Mesenchymal stem cell (in vitro differentiated cells and primary cell): ENCODE measurements at regions not wholly inside any gene's neighbourhood (a gene's known extent, or its start where the extent isn't known, plus 50 kb on each side); places are given as distances from the start of the nearest gene placed in this dataset.

Experiments used
- DNase-seq: peaks from one replicate; pipeline ENCODE4 v3.0.0-alpha.2; 2013
- H2AFZ ChIP-seq: one replicate; pipeline ENCODE4 v1.6.1; 2013; ENCODE audit warnings: low read depth, mild to moderate bottlenecking, control low read depth, inconsistent platforms, low read length, moderate library complexity
- H2AK5ac ChIP-seq: 2 replicates; pipeline ENCODE4 v1.6.1; 2013; ENCODE audit warnings: low read length, moderate library complexity, mild to moderate bottlenecking, inconsistent platforms; ENCODE audit not compliant: severe bottlenecking
- H2BK120ac ChIP-seq: one replicate; pipeline ENCODE4 v1.6.1; 2013; ENCODE audit warnings: low read depth, mild to moderate bottlenecking, inconsistent platforms, low read length, moderate library complexity
- H2BK12ac ChIP-seq, 2 experiments: one replicate each; pipeline ENCODE4 v1.6.1; 2013; ENCODE audit warnings: inconsistent platforms in 2 of 2, low read length in 2 of 2, mild to moderate bottlenecking in 2 of 2, moderate library complexity in 2 of 2, control low read depth in 1 of 2
- H2BK15ac ChIP-seq: one replicate; pipeline ENCODE4 v1.6.1; 2013; ENCODE audit warnings: mild to moderate bottlenecking, low read depth, inconsistent platforms; ENCODE audit not compliant: poor library complexity, severe bottlenecking
- H2BK5ac ChIP-seq: 2 replicates; pipeline ENCODE4 v1.6.1; 2013; ENCODE audit warnings: low read depth, mild to moderate bottlenecking, low read length, control low read depth, inconsistent platforms; ENCODE audit not compliant: poor library complexity, severe bottlenecking
- H3K14ac ChIP-seq, 2 experiments: one replicate each; pipeline ENCODE4 v1.6.1; 2013; ENCODE audit warnings: inconsistent platforms in 2 of 2, low read length in 2 of 2, control low read depth in 1 of 2, mild to moderate bottlenecking in 1 of 2, moderate library complexity in 1 of 2
- H3K18ac ChIP-seq, 2 experiments: one replicate each; pipeline ENCODE4 v1.6.1; 2013; ENCODE audit warnings: inconsistent platforms in 2 of 2, low read length in 2 of 2, control low read depth in 1 of 2, low read depth in 1 of 2, mild to moderate bottlenecking in 1 of 2
- H3K23ac ChIP-seq, 2 experiments: one replicate each; pipeline ENCODE4 v1.6.1; 2013; ENCODE audit warnings: inconsistent platforms in 2 of 2, low read length in 2 of 2, mild to moderate bottlenecking in 2 of 2, moderate library complexity in 2 of 2, control low read depth in 1 of 2
- H3K27ac ChIP-seq: 2 replicates; pipeline ENCODE4 v1.5.1; 2013; ENCODE audit warnings: mild to moderate bottlenecking, moderate library complexity, low read length, control low read depth, inconsistent platforms; ENCODE audit not compliant: poor library complexity, severe bottlenecking
- H3K27me3 ChIP-seq, 2 experiments: 2 replicates each; pipeline versions ENCODE4 v1.6.1 to v1.7.0; 2013; ENCODE audit warnings: low read length in 2 of 2, mild to moderate bottlenecking in 2 of 2, moderate library complexity in 2 of 2, control low read depth in 1 of 2, inconsistent platforms in 1 of 2; ENCODE audit not compliant: control insufficient read depth in 1 of 2, insufficient read depth in 1 of 2
- H3K36me3 ChIP-seq, 2 experiments: 2 replicates each; pipeline versions ENCODE4 v1.6.1 to v1.7.0; 2013; ENCODE audit warnings: low read length in 2 of 2, control low read depth in 1 of 2, inconsistent platforms in 1 of 2, low read depth in 1 of 2, mild to moderate bottlenecking in 1 of 2; ENCODE audit not compliant: insufficient read depth in 2 of 2, control insufficient read depth in 1 of 2
- H3K4ac ChIP-seq, 2 experiments: one replicate each; pipeline ENCODE4 v1.6.1; 2013; ENCODE audit warnings: inconsistent platforms in 2 of 2, low read length in 2 of 2, mild to moderate bottlenecking in 2 of 2, moderate library complexity in 2 of 2, control low read depth in 1 of 2, low read depth in 1 of 2
- H3K4me1 ChIP-seq: 2 replicates; pipeline ENCODE4 v1.6.1; 2013; ENCODE audit warnings: low read depth, low read length, control low read depth; ENCODE audit not compliant: control insufficient read depth, insufficient read depth
- H3K4me2 ChIP-seq: 2 replicates; pipeline ENCODE4 v1.6.1; 2013; ENCODE audit warnings: low read length, mild to moderate bottlenecking, inconsistent platforms; ENCODE audit not compliant: poor library complexity, severe bottlenecking
- H3K4me3 ChIP-seq, 2 experiments: 2 replicates each; pipeline versions ENCODE4 v1.5.1 to v1.7.0; 2013; ENCODE audit warnings: low read length in 2 of 2, mild to moderate bottlenecking in 2 of 2, control low read depth in 1 of 2, low read depth in 1 of 2; ENCODE audit not compliant: insufficient read depth in 1 of 2
- H3K79me1 ChIP-seq: replicated peaks from 2 replicates; pipeline ENCODE4 v1.6.1; 2013; ENCODE audit warnings: mild to moderate bottlenecking, control low read depth, low read length, inconsistent platforms; ENCODE audit not compliant: poor library complexity, severe bottlenecking
- H3K9ac ChIP-seq: 2 replicates; pipeline ENCODE4 v1.7.0; 2013; ENCODE audit warnings: mild to moderate bottlenecking, low read length, moderate library complexity
- H3K9me3 ChIP-seq: 2 replicates; pipeline ENCODE4 v1.7.0; 2013; ENCODE audit warnings: mild to moderate bottlenecking, low read length; ENCODE audit not compliant: control insufficient read depth
- H4K8ac ChIP-seq: one replicate; pipeline ENCODE4 v1.6.1; 2013; ENCODE audit warnings: inconsistent platforms, mild to moderate bottlenecking, low read length, moderate library complexity
- H4K91ac ChIP-seq: one replicate; pipeline ENCODE4 v1.6.1; 2013; ENCODE audit warnings: mild to moderate bottlenecking, low read length, inconsistent platforms
- WGBS: methylation state at CpG from one replicate; pipeline ENCODE4 v1.1.7; 2013; ENCODE audit warnings: mixed read lengths; 5-methylcytosine and 5-hydroxymethylcytosine counted together

DNA sequence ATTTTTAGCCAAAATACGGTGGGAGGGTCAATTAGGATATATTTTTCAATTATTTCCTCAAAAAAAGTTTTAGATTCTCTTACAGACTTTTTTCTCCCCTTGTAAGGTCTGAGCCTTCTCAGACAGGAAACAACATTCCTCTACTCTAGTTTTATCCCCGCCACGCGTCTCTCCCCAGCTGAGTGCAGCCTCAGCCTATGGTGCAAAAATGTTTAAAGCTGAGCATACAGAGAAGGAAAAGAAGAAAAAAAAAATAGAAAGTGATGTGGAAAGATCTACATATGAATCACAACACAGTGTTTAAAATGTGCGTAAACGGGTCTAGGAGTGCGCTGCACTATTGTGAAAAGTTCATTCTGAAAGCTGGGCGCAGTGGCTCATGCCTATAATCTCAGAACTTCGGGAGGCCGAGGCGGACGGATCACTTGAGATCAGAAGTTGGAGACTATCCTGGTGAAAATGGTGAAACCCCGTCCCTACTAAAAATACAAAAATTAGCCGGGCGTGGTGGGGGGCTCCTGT, 159.0 kb downstream of the TRIM27 start:
- H3K14ac ChIP-seq: no peak overlapping the region
- WGBS: 74% methylated on average over 13 of the region's 15 CpGs

GRCh38 chr6:28765978-28766351, 157.8 kb downstream of the TRIM27 start:
- H2BK5ac ChIP-seq: no peak overlapping the region
- H3K9me3 ChIP-seq: no peaks in the 10 kb centered on the region
- H2BK12ac ChIP-seq: no peak overlapping the region
- H3K14ac ChIP-seq: no peak overlapping the region
- H2BK120ac ChIP-seq: no peak overlapping the region
- no peak overlapping the region for H3K4me2 ChIP-seq
- H3K4me1 ChIP-seq: no peaks in the 10 kb centered on the region
- H3K4me3 ChIP-seq: no peak overlapping the region
- H4K8ac ChIP-seq: no peak overlapping the region
- H3K36me3 ChIP-seq: no peaks in the 10 kb centered on the region
- H2AK5ac ChIP-seq: no peak overlapping the region
- no peak overlapping the region for H4K91ac ChIP-seq
- peaks cover 61 to 67% of the 10 kb centered on the region in 2 experiments for H3K27me3 ChIP-seq
- H3K18ac ChIP-seq: no peak overlapping the region
- H2BK15ac ChIP-seq: no peak overlapping the region
- no peak for DNase-seq
- no peak overlapping the region for H3K4ac ChIP-seq
- WGBS: 2% methylated on average over 13 of the region's 13 CpGs
- no peak overlapping the region for H2AFZ ChIP-seq
- no peaks in the 10 kb centered on the region for H3K79me1 ChIP-seq
- H3K27ac ChIP-seq: no peak overlapping the region
- H3K9ac ChIP-seq: no peak overlapping the region
- no peak overlapping the region for H3K23ac ChIP-seq

More for the DNA sequence above, 159.0 kb downstream of the TRIM27 start:
- Histone ChIP-seq H3K18ac (no peak overlapping the region), H2AK5ac (no peak overlapping the region), H3K4me2 (no peak overlapping the region), H3K4me3 (no peak overlapping the region), H4K91ac (no peak overlapping the region), H3K27me3 (peaks cover 49 to 56% of the 10 kb centered on the region in 2 experiments), H3K4me1 (no peaks in the 10 kb centered on the region), H3K9me3 (no peaks in the 10 kb centered on the region), H3K23ac (no peak overlapping the region), H2BK12ac (no peak overlapping the region), H2AFZ (no peak overlapping the region), H3K27ac (no peak overlapping the region), H3K36me3 (no peaks in the 10 kb centered on the region), H2BK15ac (no peak overlapping the region), H3K9ac (no peak overlapping the region), H2BK5ac (no peak overlapping the region), H2BK120ac (no peak overlapping the region), H4K8ac (no peak overlapping the region), H3K79me1 (no peaks in the 10 kb centered on the region), H3K4ac (no peak overlapping the region)
- no peak for DNase-seq

DNA sequence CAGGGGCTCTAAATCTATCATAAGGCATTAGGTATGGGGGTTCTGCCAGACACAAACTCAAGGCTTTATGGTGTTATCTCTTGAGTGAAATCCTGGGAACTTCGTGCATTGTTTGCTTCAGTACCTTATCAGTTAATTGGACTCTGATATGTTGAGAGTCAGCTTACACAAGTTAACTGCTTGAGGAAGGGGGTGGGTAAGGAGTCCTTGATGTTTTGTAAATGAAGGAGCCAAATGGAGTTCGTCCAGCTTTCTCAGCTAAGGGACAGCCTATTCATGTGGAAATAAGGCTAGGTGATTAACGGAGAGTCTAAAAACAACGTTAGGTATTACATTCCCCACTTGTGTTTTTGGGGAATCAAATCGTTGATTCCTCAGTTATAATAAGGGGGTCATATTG, 157.4 kb downstream of the TRIM27 start:
- H3K18ac ChIP-seq: no peak overlapping the region
- H3K79me1 ChIP-seq: no peaks in the 10 kb centered on the region
- no peak overlapping the region for H3K9ac ChIP-seq
- H3K9me3 ChIP-seq: no peaks in the 10 kb centered on the region
- no peak for DNase-seq
- H2BK120ac ChIP-seq: no peak overlapping the region
- no peak overlapping the region for H2BK12ac ChIP-seq
- H2AK5ac ChIP-seq: no peak overlapping the region
- no peak overlapping the region for H3K4ac ChIP-seq
- no peak overlapping the region for H2BK5ac ChIP-seq
- H3K4me3 ChIP-seq: no peak overlapping the region
- H2AFZ ChIP-seq: no peak overlapping the region
- no peak overlapping the region for H3K23ac ChIP-seq
- H3K4me1 ChIP-seq: no peaks in the 10 kb centered on the region
- H3K27me3 ChIP-seq: peaks cover 65 to 72% of the 10 kb centered on the region in 2 experiments
- WGBS: 2% methylated on average over 2 of the region's 5 CpGs
- no peak overlapping the region for H3K27ac ChIP-seq
- no peak overlapping the region for H3K4me2 ChIP-seq
- no peak overlapping the region for H4K91ac ChIP-seq
- H3K14ac ChIP-seq: no peak overlapping the region
- H2BK15ac ChIP-seq: no peak overlapping the region
- no peaks in the 10 kb centered on the region for H3K36me3 ChIP-seq
- no peak overlapping the region for H4K8ac ChIP-seq

GRCh38 chr6:28767133-28767532, 156.7 kb downstream of the TRIM27 start:
- no peak overlapping the region for H2BK5ac ChIP-seq
- peaks cover 72 to 79% of the 10 kb centered on the region in 2 experiments for H3K27me3 ChIP-seq
- H2AFZ ChIP-seq: no peak overlapping the region
- H2AK5ac ChIP-seq: no peak overlapping the region
- H2BK120ac ChIP-seq: no peak overlapping the region
- H3K79me1 ChIP-seq: no peaks in the 10 kb centered on the region
- H3K36me3 ChIP-seq: no peaks in the 10 kb centered on the region
- no peak overlapping the region for H3K4me3 ChIP-seq
- H4K91ac ChIP-seq: no peak overlapping the region
- H3K9ac ChIP-seq: no peak overlapping the region
- no peak overlapping the region for H3K27ac ChIP-seq
- no peak overlapping the region for H3K4me2 ChIP-seq
- H3K23ac ChIP-seq: no peak overlapping the region
- DNase-seq: no peak
- H3K14ac ChIP-seq: no peak overlapping the region
- 56% methylated on average over 4 of the region's 4 CpGs for WGBS
- H3K18ac ChIP-seq: no peak overlapping the region
- no peaks in the 10 kb centered on the region for H3K9me3 ChIP-seq
- H4K8ac ChIP-seq: no peak overlapping the region
- no peak overlapping the region for H2BK15ac ChIP-seq
- no peaks in the 10 kb centered on the region for H3K4me1 ChIP-seq
- H2BK12ac ChIP-seq: no peak overlapping the region
- no peak overlapping the region for H3K4ac ChIP-seq
